GM12873 (cell line): ENCODE measurements at regions not wholly inside any gene's neighbourhood (a gene's known extent, or its start where the extent isn't known, plus 50 kb on each side); places are given as distances from the start of the nearest gene placed in this dataset.

Experiments
- CTCF ChIP-seq: IDR thresholded peaks from 2 replicates; pipeline ENCODE4 v1.5.1; 2012; ENCODE audit warnings: low read depth, mild to moderate bottlenecking, moderate library complexity, low read length, control low read depth; ENCODE audit not compliant: insufficient read depth; ENCODE audit errors: missing control alignments

- no peak for TF ChIP-seq CTCF
These were observed 567.9 kb downstream of the GOLGA6L6 start for GRCh38 chr15:19973718-19974117.

- TF ChIP-seq CTCF = no peak
These were observed 585.3 kb downstream of the GOLGA6L6 start for GRCh38 chr15:19956124-19956796.

DNA sequence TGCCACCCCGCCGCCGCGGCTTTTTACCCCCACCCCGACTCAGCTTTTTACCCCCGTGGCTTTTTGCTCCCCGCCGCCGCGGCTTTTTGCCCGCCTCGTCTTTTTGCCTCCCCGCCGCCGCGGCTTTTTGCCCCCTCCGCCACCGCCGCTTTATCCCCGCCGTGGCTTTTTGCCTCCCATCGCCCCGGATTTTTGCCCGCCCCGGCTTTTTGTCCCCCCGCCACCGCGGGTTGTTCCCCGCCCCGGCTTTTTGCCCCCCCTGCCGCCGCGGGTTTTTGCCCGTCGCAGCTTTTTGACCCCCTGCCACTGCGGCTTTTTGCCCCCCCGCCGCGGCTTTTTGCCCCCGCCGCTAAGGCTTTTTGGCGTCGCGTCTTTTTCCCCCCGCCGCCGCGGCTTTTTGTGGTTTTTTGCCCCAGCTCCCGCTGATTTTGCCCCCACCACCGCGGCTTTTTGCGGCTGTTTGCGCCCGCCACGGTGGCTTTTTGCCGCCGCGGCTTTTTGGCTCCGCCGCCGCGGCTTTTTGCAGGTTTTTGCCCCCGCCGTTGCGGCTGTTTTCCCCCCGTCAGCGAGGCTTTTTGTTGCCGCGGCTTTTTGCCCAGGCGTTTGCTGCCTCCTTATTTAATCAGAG is 597.2 kb downstream of the GOLGA6L6 start:
- TF ChIP-seq CTCF = no peak

DNA sequence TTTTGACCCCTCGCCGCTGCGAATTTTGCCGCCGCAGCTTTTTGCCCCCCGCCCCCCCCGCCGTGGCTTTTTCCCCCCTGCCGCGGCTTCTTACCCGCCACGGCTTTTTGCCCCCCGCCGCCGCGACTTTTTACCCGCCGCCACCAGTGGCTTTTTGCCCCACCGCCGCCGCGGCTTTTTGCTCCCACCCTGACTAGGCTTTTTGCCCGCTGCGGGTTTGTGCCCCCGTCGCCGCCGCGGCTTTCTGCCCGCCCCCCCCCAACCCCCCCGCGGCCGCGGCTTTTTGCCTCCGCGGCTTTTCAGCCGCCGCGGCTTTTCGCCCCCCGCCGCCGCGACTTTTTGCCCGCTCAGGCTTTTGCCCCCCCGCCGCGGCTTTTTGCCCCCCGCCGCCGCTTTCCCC is 598.1 kb downstream of the GOLGA6L6 start:
- TF ChIP-seq CTCF = no peak

GRCh38 chr15:19899021-19899824 is 642.4 kb downstream of the GOLGA6L6 start:
- no peak for TF ChIP-seq CTCF
